ENCODE measurements at regions not wholly inside any gene's neighbourhood (a gene's known extent, or its start where the extent isn't known, plus 50 kb on each side); places are given as distances from the start of the nearest gene placed in this dataset.

DNA sequence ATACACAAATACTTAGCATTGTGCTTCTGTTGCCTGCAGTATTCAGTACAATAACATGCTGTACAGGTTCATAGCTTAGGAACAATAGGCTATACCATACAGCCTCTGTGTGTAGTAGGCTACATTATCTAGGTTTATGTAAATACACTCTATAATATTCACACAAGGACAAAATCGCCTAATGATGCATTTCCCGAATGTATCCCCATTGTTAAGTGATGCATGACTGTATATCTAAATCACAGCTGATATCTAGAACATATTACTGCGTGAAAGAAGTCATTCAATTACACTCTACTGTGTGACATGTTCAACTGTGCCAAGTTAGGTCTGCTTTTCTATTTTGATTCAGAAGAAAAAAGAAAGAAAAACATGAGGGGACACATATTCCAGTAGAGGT, 633.5 kb downstream of the RFPL4B start:
- no peak overlapping the region for H3K4me3 ChIP-seq (ENCODE audit: low read depth, low read length)
- DNase-seq (ENCODE audit: low read depth): no peak
- TF ChIP-seq, protein P1, sequence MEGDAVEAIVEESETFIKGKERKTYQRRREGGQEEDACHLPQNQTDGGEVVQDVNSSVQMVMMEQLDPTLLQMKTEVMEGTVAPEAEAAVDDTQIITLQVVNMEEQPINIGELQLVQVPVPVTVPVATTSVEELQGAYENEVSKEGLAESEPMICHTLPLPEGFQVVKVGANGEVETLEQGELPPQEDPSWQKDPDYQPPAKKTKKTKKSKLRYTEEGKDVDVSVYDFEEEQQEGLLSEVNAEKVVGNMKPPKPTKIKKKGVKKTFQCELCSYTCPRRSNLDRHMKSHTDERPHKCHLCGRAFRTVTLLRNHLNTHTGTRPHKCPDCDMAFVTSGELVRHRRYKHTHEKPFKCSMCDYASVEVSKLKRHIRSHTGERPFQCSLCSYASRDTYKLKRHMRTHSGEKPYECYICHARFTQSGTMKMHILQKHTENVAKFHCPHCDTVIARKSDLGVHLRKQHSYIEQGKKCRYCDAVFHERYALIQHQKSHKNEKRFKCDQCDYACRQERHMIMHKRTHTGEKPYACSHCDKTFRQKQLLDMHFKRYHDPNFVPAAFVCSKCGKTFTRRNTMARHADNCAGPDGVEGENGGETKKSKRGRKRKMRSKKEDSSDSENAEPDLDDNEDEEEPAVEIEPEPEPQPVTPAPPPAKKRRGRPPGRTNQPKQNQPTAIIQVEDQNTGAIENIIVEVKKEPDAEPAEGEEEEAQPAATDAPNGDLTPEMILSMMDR (conservative IDR thresholded peaks at IDR 0.05; ENCODE audit: low read depth, low read length): no peak

DNA sequence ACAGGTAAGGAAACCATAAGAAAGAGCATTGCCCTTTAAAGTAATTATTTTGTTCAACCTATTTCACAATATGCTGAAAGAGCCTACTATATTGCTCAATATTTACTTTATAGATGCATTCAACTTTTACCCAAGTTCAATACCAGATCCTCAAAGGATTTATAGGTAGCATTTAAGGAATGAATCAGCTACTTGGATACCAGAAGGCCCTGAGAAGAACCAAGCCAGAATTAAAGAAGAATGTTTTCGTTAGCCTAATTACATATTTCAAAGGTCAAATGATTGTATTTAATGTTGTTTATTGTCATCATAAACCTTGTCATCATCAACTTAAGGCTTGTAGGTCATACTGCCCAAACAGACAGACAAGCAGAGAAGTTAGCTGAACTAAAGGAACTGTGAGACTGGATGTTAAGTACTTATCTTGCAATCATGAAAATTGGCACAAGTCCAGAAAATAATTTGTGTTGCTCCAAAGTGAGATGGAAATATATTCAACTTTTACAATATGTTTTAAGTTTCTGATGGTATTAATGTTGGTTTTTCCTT, 636.7 kb downstream of the RFPL4B start:
- TF ChIP-seq, protein P1 (conservative IDR thresholded peaks at IDR 0.05; ENCODE audit: low read depth, low read length): no peak
- DNase-seq (ENCODE audit: low read depth): no peak
- no peak overlapping the region for H3K4me3 ChIP-seq (ENCODE audit: low read depth, low read length)

DNA sequence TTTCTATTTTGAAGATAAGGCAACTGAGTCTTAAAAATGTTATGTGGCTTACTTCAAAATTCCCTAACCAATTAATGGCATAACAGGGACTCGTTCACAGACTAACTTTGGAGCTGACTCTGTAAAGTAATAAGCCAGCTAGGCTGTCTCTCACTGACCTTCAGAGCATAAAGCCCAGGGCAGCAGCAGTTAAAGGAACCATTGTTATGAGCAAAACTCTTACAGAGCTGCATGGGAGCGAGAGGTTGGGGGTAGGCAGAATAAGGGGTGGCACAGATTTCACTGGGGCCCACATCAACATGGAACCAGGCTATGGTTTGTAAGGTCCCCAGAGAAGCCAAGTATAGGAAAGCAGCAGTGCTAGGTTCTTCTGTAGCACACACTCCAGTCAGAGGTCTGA, 637.8 kb downstream of the RFPL4B start:
- no peak overlapping the region for H3K4me3 ChIP-seq (ENCODE audit: low read depth, low read length)
- no peak for DNase-seq (ENCODE audit: low read depth)
- TF ChIP-seq, protein P1 (conservative IDR thresholded peaks at IDR 0.05; ENCODE audit: low read depth, low read length): no peak

DNA sequence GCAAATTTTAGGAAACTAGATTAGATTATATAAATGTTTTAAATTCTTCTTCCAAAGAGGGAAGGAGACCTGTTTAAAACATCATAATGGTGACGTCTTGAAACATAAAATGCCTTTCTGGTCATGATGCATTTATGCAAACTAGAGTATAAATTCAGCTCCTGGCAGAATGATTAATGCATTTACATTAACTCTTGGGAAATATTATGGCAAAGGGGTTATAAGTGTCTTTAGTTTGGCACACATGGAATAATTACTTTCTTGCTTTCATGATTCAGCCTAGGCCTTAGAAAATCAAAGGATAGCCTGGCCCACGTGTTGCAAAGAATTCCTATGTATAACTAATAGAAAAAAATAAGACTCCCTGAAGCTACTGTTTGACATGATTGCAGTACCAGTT, 639.2 kb downstream of the RFPL4B start:
- DNase-seq (ENCODE audit: low read depth): no peak
- TF ChIP-seq, protein P1 (conservative IDR thresholded peaks at IDR 0.05; ENCODE audit: low read depth, low read length): no peak
- H3K4me3 ChIP-seq (ENCODE audit: low read depth, low read length): no peak overlapping the region

DNA sequence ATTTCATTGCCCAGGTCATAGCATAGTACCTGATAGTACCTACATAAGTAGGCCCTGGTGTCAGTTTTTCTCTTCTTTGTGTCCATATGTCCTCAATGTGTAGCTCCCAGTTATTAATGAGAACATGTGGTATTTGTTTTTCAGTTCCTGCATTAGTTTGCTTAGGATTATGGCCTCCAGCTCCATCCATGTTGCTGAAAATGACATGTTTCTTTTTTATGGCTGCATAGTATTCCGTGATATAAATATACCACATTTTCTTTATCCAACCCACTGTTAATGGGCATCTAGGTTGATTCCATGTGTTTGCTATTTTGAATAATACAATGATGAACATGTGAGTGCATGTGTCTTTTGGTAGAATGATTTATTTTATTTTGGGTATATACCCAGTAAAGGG, 641.6 kb downstream of the RFPL4B start:
- H3K4me3 ChIP-seq (ENCODE audit: low read depth, low read length): no peak overlapping the region
- DNase-seq (ENCODE audit: low read depth): no peak
- TF ChIP-seq, protein P1 (conservative IDR thresholded peaks at IDR 0.05; ENCODE audit: low read depth, low read length): no peak

DNA sequence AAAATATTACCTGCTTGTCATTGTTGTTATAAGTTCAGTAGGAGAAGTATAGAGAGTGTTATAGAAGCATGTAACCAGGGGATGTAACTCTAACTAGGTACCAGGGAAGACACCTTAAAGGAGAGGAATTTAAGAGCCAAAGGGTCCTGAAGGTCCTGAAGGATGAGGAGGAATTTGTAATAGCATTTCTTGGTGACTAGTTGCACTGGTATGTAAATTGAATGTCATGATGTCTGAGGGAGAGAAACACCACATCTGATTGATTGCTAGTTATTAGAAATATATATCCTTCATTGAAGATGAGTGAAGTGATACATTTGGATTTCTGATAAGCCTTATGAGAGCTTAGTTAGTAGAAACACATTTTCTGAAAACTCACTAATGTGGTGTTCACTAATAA, 643.8 kb downstream of the RFPL4B start:
- H3K4me3 ChIP-seq (ENCODE audit: low read depth, low read length): no peak overlapping the region
- TF ChIP-seq, protein P1 (conservative IDR thresholded peaks at IDR 0.05; ENCODE audit: low read depth, low read length): no peak
- DNase-seq (ENCODE audit: low read depth): no peak

DNA sequence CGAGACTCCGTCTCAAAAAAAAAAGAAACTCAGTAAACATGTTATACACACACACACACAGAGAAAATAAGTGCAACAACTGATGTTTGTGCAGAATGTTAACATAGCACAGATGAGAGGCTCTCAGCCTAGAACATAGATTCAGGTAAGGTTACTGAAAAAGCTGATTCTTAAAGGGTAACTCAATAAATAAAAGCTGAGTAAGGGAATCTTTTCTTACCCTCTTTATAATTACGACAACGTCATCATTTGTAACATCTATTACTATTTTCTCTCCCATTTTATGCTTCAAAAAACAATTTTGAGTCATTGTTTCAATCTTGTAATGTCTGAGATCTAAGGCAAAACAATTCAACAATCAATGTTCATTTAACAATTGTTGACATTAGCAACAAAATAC, 644.8 kb downstream of the RFPL4B start:
- TF ChIP-seq, protein P1 (conservative IDR thresholded peaks at IDR 0.05; ENCODE audit: low read depth, low read length): no peak
- no peak overlapping the region for H3K4me3 ChIP-seq (ENCODE audit: low read depth, low read length)
- no peak for DNase-seq (ENCODE audit: low read depth)
